GM19351 (cell line): ENCODE measurements at regions not wholly inside any gene's neighbourhood (a gene's known extent, or its start where the extent isn't known, plus 50 kb on each side); places are given as distances from the start of the nearest gene placed in this dataset.

Experiments used
- ATAC-seq: cut with Tn5 transposase; IDR thresholded peaks from one replicate; pipeline ENCODE4 v1.9.1; 2021; ENCODE audit warnings: mild to moderate bottlenecking, moderate library complexity; ENCODE audit not compliant: unreplicated experiment

DNA sequence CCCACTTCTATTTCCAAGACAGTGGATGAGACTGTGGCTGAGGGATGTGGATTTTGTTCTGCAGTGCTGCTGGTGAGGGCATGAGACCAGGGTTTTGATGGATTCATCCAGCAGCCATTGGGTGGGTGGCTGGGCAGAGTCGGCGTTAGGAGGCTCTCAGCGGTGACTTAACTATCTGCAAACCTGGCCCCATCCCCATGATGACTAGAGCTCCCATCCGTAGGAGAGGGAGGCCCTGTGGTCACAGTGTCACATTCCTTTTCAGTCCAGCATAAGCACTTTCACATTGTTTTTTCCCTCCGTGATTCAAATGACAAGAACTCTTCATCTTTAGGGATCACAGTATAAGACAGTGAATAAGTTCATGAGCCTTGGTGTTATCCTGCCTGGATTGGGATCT, 60.4 kb upstream of the SPRY4 start:
- no peak for ATAC-seq

GRCh38 chr5:142384014-142384413, 59.2 kb upstream of the SPRY4 start:
- no peak for ATAC-seq

DNA sequence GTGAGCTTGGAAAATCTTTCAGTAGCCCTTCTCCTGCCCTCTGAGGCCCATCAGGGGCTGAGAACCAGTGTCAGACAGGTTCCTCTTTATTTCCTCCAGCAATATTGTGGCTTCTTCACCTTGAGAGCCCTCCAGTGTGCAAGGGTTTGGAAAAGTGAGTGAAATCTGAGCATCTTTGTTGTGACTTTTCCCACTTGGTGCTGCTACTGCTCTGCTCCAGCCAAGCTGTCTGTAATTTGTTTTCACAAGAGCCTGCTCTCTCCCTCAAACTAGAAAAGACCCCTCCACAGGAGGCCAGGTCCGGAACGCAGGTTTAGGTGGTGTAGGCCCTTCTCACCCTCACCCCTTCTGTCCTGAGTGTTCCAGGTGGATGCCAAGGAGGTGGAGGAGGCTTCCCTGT, 57.4 kb upstream of the SPRY4 start:
- no peak for ATAC-seq

DNA sequence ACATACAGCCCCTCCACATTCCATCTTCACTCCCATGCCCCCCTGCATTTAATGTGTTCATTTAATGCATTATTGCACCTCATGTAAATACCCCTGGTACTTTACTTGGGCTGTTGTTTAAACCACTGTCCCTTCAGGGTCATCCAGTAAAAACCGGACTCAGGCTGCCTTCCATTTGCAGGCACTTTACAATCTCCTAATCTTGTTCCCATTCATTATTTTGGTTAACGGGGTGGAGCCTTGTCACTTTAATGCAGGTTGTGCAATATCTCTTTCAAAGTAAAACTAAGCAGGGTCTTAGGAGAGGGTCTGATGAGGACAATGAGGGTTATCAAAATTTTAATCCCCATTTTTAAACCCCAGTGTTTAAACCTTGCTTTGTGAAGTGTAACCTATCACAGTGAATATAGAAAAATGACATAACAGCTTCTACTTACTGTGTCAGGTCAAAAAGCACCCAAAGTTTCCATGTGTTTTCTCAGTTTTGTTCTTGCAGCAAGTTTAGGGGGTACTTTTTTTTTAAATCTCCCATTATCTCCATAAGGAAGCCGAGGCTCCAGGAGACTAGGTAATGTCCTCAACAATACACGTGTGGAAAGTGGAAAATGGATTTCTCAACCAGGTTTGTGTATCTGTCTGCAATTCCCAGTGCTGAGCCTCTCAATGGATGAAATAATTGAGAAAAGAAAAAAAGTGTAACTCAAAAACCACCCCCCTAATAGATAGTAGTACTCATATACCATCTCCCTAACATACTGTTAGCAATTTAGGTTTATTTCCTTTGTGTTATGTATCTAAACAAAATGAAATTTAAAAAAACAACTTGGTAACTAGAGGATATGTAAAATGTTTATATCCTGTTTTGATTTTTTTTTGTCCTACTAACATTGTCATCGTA, 54.2 kb upstream of the SPRY4 start:
- ATAC-seq = no peak

DNA sequence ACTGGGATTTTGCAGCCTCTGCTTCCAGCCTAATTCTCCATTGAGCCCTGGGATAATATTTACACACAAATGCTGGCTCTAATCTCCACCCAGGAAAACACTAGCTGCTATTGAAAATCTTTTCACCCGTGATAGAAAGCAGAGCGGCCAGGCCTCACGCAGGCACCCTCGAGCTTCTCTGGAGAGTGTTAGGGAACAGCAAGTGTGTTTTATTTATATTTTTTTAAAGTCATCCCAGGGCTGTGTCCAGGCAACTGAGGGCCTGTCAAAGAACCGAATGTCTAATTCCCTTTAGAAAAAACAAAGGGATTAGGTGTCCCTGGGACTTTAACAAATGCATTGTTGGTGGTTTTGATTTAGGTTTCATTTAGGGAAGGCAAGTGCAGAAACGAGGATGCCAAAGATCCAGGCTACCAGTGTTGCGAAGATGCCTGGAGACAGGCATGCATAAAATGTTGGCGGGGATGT, 51.2 kb upstream of the SPRY4 start:
- ATAC-seq = no peak
